ENCODE measurements at regions not wholly inside any gene's neighbourhood (a gene's known extent, or its start where the extent isn't known, plus 50 kb on each side); places are given as distances from the start of the nearest gene placed in this dataset.

DNA sequence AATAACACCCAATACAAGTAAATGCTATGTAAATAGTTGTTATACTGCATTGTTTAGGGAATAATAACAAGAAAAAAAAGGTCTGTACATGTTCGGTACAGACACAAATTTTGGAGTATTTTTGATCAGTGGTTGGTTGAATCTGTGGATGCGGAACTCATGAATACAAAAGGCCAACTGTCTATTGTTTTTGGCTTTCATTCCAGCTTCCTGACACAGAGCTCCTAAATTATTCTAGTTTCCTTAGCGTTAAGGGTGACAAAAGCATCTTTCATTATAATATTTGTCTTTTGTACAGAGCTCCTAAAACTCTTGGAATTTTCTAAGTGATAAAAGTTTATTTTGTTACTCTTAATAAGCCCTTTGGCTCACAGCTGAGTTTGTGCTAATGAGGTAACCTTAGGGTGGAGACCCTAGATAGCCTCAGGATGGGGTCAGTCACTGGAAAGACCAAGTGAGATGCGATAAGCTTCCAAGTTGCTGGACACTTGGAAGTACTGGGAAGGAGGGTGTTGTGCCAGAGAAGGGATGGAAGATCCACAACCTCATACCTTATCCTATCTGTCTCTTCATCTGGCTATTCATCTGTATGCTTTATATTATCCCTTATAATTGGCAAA lies 57.4 kb upstream of the PRRC2C start:
- Histone ChIP-seq H3K4me3 (ENCODE audit: severe bottlenecking) (no peak overlapping the region), H3K27ac (ENCODE audit: poor library complexity, severe bottlenecking) (no peak overlapping the region), H3K27me3 (ENCODE audit: insufficient read depth, poor library complexity, severe bottlenecking) (no peaks in the 10 kb centered on the region), H3K9me3 (ENCODE audit: severe bottlenecking) (no peaks in the 10 kb centered on the region), H3K36me3 (ENCODE audit: low read depth) (no peaks in the 10 kb centered on the region), H3K4me1 (ENCODE audit: insufficient read depth, poor library complexity, severe bottlenecking) (peaks cover 8% of the 10 kb centered on the region)
- no peak for ATAC-seq (ENCODE audit: low read depth)
- no peak for DNase-seq (ENCODE audit: low spot score)
- TF ChIP-seq CTCF (IDR thresholded peaks at IDR 0.05; ENCODE audit: poor library complexity, severe bottlenecking), result no peak

- Histone ChIP-seq H3K4me1 (ENCODE audit: insufficient read depth, poor library complexity, severe bottlenecking) (peaks cover 18% of the 10 kb centered on the region), H3K27ac (ENCODE audit: poor library complexity, severe bottlenecking) (no peak overlapping the region), H3K36me3 (ENCODE audit: low read depth) (no peaks in the 10 kb centered on the region), H3K4me3 (ENCODE audit: severe bottlenecking) (no peak overlapping the region), H3K27me3 (ENCODE audit: insufficient read depth, poor library complexity, severe bottlenecking) (no peaks in the 10 kb centered on the region), H3K9me3 (ENCODE audit: severe bottlenecking) (no peaks in the 10 kb centered on the region)
- DNase-seq (ENCODE audit: low spot score) (no peak), ATAC-seq (ENCODE audit: low read depth) (no peak)
- no peak for TF ChIP-seq CTCF (IDR thresholded peaks at IDR 0.05; ENCODE audit: poor library complexity, severe bottlenecking)
Measured at GRCh38 chr1:171429137-171429536, 56.2 kb upstream of the PRRC2C start.

DNA sequence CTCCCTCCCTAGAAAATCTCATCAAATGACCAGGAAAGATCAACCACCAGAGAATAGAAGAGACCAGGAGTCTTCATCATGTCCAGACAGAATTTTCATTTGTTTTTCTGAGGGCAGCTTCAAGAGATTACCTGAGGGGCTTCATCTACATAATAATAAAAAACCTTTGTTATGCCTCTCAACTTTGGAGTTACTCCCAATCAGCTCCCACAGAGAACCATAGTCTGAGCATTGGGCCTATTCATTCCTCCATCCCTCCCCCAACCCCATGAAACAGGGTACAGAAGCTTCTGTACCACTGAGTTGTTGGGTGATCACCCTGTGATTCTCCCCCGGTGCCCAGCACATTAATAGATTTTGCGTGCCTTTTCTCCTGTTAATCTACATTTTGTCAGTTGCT lies 53.3 kb upstream of the PRRC2C start:
- H3K4me3 ChIP-seq (ENCODE audit: severe bottlenecking), result no peak overlapping the region
- no peaks in the 10 kb centered on the region for H3K36me3 ChIP-seq (ENCODE audit: low read depth)
- H3K9me3 ChIP-seq (ENCODE audit: severe bottlenecking), result no peaks in the 10 kb centered on the region
- H3K4me1 ChIP-seq (ENCODE audit: insufficient read depth, poor library complexity, severe bottlenecking), result peaks cover 27% of the 10 kb centered on the region
- DNase-seq (ENCODE audit: low spot score) (no peak), ATAC-seq (ENCODE audit: low read depth) (no peak)
- TF ChIP-seq CTCF (IDR thresholded peaks at IDR 0.05; ENCODE audit: poor library complexity, severe bottlenecking), result no peak
- H3K27ac ChIP-seq (ENCODE audit: poor library complexity, severe bottlenecking), result no peak overlapping the region
- no peaks in the 10 kb centered on the region for H3K27me3 ChIP-seq (ENCODE audit: insufficient read depth, poor library complexity, severe bottlenecking)

- ATAC-seq (ENCODE audit: low read depth) (no peak), DNase-seq (ENCODE audit: low spot score) (no peak)
- no peaks in the 10 kb centered on the region for H3K9me3 ChIP-seq (ENCODE audit: severe bottlenecking)
- no peaks in the 10 kb centered on the region for H3K27me3 ChIP-seq (ENCODE audit: insufficient read depth, poor library complexity, severe bottlenecking)
- peaks cover 27% of the 10 kb centered on the region for H3K4me1 ChIP-seq (ENCODE audit: insufficient read depth, poor library complexity, severe bottlenecking)
- no peaks in the 10 kb centered on the region for H3K36me3 ChIP-seq (ENCODE audit: low read depth)
- no peak overlapping the region for H3K27ac ChIP-seq (ENCODE audit: poor library complexity, severe bottlenecking)
- H3K4me3 ChIP-seq (ENCODE audit: severe bottlenecking), result no peak overlapping the region
- TF ChIP-seq CTCF (IDR thresholded peaks at IDR 0.05; ENCODE audit: poor library complexity, severe bottlenecking), result no peak
Measured at GRCh38 chr1:171432473-171432872, 52.9 kb upstream of the PRRC2C start.

DNA sequence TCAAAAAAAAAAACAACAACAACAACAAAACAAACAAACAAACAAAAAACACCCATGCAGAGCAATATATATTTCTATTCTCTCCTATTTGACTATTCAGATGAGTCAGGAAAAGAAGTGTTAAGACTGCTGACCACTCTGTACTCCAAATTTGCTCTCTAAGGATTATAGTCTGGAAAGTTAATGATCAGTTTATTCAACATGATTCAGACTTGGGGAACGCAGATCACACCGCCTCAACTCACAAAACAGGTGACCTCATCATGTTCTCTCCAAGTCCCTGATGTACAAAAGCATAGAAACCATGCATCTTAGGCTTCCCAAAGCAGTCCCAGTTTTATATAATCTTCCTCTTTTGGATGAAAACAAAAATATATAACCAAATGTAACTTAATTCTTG lies 51.9 kb upstream of the PRRC2C start:
- H3K27ac ChIP-seq (ENCODE audit: poor library complexity, severe bottlenecking), result peak overlapping the region; percentile 97
- ATAC-seq (ENCODE audit: low read depth), result peak; percentile 81
- H3K36me3 ChIP-seq (ENCODE audit: low read depth), result no peaks in the 10 kb centered on the region

More for the DNA sequence above, 51.9 kb upstream of the PRRC2C start:
- Histone ChIP-seq H3K27me3 (ENCODE audit: insufficient read depth, poor library complexity, severe bottlenecking) (no peaks in the 10 kb centered on the region), H3K4me3 (ENCODE audit: severe bottlenecking) (no peak overlapping the region), H3K4me1 (ENCODE audit: insufficient read depth, poor library complexity, severe bottlenecking) (peaks cover 33% of the 10 kb centered on the region), H3K9me3 (ENCODE audit: severe bottlenecking) (no peaks in the 10 kb centered on the region)
- DNase-seq (ENCODE audit: low spot score), result no peak
- no peak for TF ChIP-seq CTCF (IDR thresholded peaks at IDR 0.05; ENCODE audit: poor library complexity, severe bottlenecking)

All from RWPE2 (cell line).